ENCODE measurements at regions not wholly inside any gene's neighbourhood (a gene's known extent, or its start where the extent isn't known, plus 50 kb on each side); places are given as distances from the start of the nearest gene placed in this dataset.
"Not testable (repeated sequence)": the region's sequence is repeated elsewhere in the genome, so short reads cannot be mapped to it uniquely, and the experiment has no call there.

DNA sequence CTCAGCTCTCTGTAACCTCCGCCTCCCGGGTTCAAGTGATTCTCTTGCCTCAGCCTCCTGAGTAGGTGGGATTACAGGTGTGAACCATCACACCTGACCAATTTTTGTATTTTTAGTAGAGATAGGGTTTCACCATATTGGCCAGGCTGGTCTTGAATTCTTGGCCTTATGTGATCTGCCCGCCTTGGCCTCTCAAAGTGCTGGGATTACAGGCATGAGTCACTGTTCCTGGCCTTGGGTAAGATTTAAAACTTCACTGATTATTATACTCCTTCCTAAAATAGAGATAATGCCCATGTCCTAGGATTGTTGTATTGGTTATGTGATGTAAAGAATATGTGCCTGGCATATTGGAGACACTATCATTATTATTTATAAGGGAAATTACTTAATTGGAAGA, 495.2 kb downstream of the PCNX1 start:
- TF ChIP-seq, protein P1, sequence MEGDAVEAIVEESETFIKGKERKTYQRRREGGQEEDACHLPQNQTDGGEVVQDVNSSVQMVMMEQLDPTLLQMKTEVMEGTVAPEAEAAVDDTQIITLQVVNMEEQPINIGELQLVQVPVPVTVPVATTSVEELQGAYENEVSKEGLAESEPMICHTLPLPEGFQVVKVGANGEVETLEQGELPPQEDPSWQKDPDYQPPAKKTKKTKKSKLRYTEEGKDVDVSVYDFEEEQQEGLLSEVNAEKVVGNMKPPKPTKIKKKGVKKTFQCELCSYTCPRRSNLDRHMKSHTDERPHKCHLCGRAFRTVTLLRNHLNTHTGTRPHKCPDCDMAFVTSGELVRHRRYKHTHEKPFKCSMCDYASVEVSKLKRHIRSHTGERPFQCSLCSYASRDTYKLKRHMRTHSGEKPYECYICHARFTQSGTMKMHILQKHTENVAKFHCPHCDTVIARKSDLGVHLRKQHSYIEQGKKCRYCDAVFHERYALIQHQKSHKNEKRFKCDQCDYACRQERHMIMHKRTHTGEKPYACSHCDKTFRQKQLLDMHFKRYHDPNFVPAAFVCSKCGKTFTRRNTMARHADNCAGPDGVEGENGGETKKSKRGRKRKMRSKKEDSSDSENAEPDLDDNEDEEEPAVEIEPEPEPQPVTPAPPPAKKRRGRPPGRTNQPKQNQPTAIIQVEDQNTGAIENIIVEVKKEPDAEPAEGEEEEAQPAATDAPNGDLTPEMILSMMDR (conservative IDR thresholded peaks at IDR 0.05; ENCODE audit: low read length), result not testable (repeated sequence)
- TF ChIP-seq EZH2phosphoT487 (IDR thresholded peaks at IDR 0.05; ENCODE audit: borderline replicate concordance, low read depth, low read length), result not testable (repeated sequence)
